Frontal cortex (tissue), 3 donors: ENCODE measurements at regions not wholly inside any gene's neighbourhood (a gene's known extent, or its start where the extent isn't known, plus 50 kb on each side); places are given as distances from the start of the nearest gene placed in this dataset.

ENCODE experiments used
- DNase-seq, 2 donors: peaks; one replicate each; pipeline ENCODE4 v3.0.0; 2012; ENCODE audit warnings: low spot score in 2 of 2
- FAIRE-seq: peaks from 2 replicates; lab custom pipeline; 2012; peaks lifted over from hg19 to GRCh38; lab: Jason Lieb, UNC
- donor health status: control.
- donor health status: control.
- donor health status: control.

- no peak for DNase-seq
- FAIRE-seq = no peak
Measured at GRCh38 chr7:31284106-31284505, 56.4 kb downstream of the NEUROD6 start.

GRCh38 chr7:31271641-31272405, 68.7 kb downstream of the NEUROD6 start:
- FAIRE-seq = no peak

GRCh38 chr7:31267486-31267885, 73.0 kb downstream of the NEUROD6 start:
- no peak for DNase-seq
- FAIRE-seq = no peak

More at GRCh38 chr7:31271641-31272405, 68.7 kb downstream of the NEUROD6 start:
- no peak for DNase-seq

GRCh38 chr7:31263338-31263737, 77.2 kb downstream of the NEUROD6 start:
- no peak for DNase-seq
- no peak for FAIRE-seq

GRCh38 chr7:31261341-31261740, 79.2 kb downstream of the NEUROD6 start:
- DNase-seq (no peak), FAIRE-seq (no peak)

- FAIRE-seq (no peak), DNase-seq (no peak)
Measured at GRCh38 chr7:31260851-31261250, 79.7 kb downstream of the NEUROD6 start.

GRCh38 chr7:31258391-31258790, 82.1 kb downstream of the NEUROD6 start:
- FAIRE-seq (no peak), DNase-seq (no peak)

GRCh38 chr7:31256506-31256905, 84.0 kb downstream of the NEUROD6 start:
- FAIRE-seq = no peak

GRCh38 chr7:31254926-31255325, 85.6 kb downstream of the NEUROD6 start:
- FAIRE-seq (no peak), DNase-seq (no peak)

More at GRCh38 chr7:31256506-31256905, 84.0 kb downstream of the NEUROD6 start:
- no peak for DNase-seq

- DNase-seq = no peak
- no peak for FAIRE-seq
Measured at GRCh38 chr7:31253532-31253931, 87.0 kb downstream of the NEUROD6 start.

- no peak for DNase-seq
- FAIRE-seq = no peak
Measured at GRCh38 chr7:31251441-31251840, 89.1 kb downstream of the NEUROD6 start.

GRCh38 chr7:31249671-31250070, 90.9 kb downstream of the NEUROD6 start:
- FAIRE-seq (no peak), DNase-seq (no peak)

- DNase-seq (no peak), FAIRE-seq (no peak)
Measured at GRCh38 chr7:31236868-31237267, 103.7 kb downstream of the NEUROD6 start.

GRCh38 chr7:31234836-31235605, 105.5 kb downstream of the NEUROD6 start:
- DNase-seq (no peak), FAIRE-seq (no peak)

- no peak for DNase-seq
- FAIRE-seq = no peak
Measured at GRCh38 chr7:31228957-31229356, 111.6 kb downstream of the NEUROD6 start.

GRCh38 chr7:31214751-31215150, 125.8 kb downstream of the NEUROD6 start:
- FAIRE-seq (no peak), DNase-seq (no peak)

- FAIRE-seq (no peak), DNase-seq (no peak)
Measured at GRCh38 chr7:31211281-31211680, 129.2 kb downstream of the NEUROD6 start.

- no peak for FAIRE-seq
- no peak for DNase-seq
Measured at GRCh38 chr7:31204071-31204470, 136.5 kb downstream of the NEUROD6 start.

- no peak for FAIRE-seq
Measured at GRCh38 chr7:31203551-31203950, 137.0 kb downstream of the NEUROD6 start.

GRCh38 chr7:31202801-31203200, 137.7 kb downstream of the NEUROD6 start:
- DNase-seq = no peak
- FAIRE-seq = no peak

More at GRCh38 chr7:31203551-31203950, 137.0 kb downstream of the NEUROD6 start:
- DNase-seq = no peak

GRCh38 chr7:31192986-31193385, 140.9 kb downstream of the ADCYAP1R1 start:
- FAIRE-seq (no peak), DNase-seq (peak; percentile 39 to 72)
